K562 (cell line): ENCODE measurements at regions not wholly inside any gene's neighbourhood (a gene's known extent, or its start where the extent isn't known, plus 50 kb on each side); places are given as distances from the start of the nearest gene placed in this dataset.

Experiments used
- ATAC-seq: fragments of 200-7000 bp; cut with Tn5 transposase; 3 replicates; pipeline ENCODE4 v1.9.1; 2020; ENCODE audit warnings: moderate library complexity
- BruUV-seq: library from RNA; stranded (reverse); fragments of 400-500 nt; replicated peaks from 2 replicates; lab custom pipeline; 2021; lab: Mats Ljungman, UMichigan
- CTCF ChIA-PET: fragments of 300-600 bp; formaldehyde crosslinking; extraction: SDS; loops from one replicate; lab custom pipeline; 2021; ENCODE audit warnings: low intra/inter-chr PET ratio; lab: Yijun Ruan, JAX
- POLR2A ChIA-PET: fragments of 300-600, 350-650 bp; sonication (Branson Sonifier 250); formaldehyde crosslinking; extraction: SDS; loops from one replicate; lab custom pipeline; 2021; ENCODE audit warnings: antibody characterized with exemption, inconsistent platforms; lab: Yijun Ruan, JAX
- DNase-seq, 4 experiments: peaks; one replicate each; pipeline versions ENCODE4 v3.0.0 to v3.0.0-alpha.2; 2011 to 2018; ENCODE audit warnings: low spot score in 3 of 4, mixed read lengths in 3 of 4; ENCODE audit errors: extremely low read depth in 1 of 4
- FAIRE-seq: peaks from 2 replicates; lab custom pipeline; 2011; peaks lifted over from hg19 to GRCh38; lab: Jason Lieb, UNC
- H2AFZ ChIP-seq: 2 replicates; pipeline ENCODE4 v1.6.0; 2011; ENCODE audit warnings: low read depth, low read length, control low read depth, inconsistent platforms
- H3K27ac ChIP-seq: fragments of 200-600 bp; 3 replicates; pipeline ENCODE4 v1.8.0; 2011; ENCODE audit warnings: low read depth, mild to moderate bottlenecking, control low read depth, inconsistent platforms, low read length, moderate library complexity, mixed read lengths; ENCODE audit errors: extremely low read depth
- H3K27me3 ChIP-seq, 2 experiments: fragments of 300-600 bp in 1 of 2; 2 replicates in 1 of 2; 3 replicates in 1 of 2; pipeline versions ENCODE4 v1.6.0 to v1.8.0; 2011; ENCODE audit warnings: inconsistent platforms in 2 of 2, low read length in 2 of 2, mild to moderate bottlenecking in 1 of 2, mixed read lengths in 1 of 2, moderate library complexity in 1 of 2; ENCODE audit not compliant: control insufficient read depth in 2 of 2, insufficient read depth in 2 of 2
- H3K36me3 ChIP-seq: fragments of 300-600 bp; 3 replicates; pipeline ENCODE4 v1.8.0; 2011; ENCODE audit warnings: mild to moderate bottlenecking, low read length, inconsistent platforms; ENCODE audit not compliant: control insufficient read depth, insufficient read depth
- H3K4me1 ChIP-seq, 2 experiments: fragments of 200-600 bp in 1 of 2; replicated peaks in 1 of 2; 2 replicates in 1 of 2; 3 replicates in 1 of 2; pipeline versions ENCODE4 v1.5.1 to v1.8.0; 2011; ENCODE audit warnings: inconsistent platforms in 2 of 2, low read length in 2 of 2, mild to moderate bottlenecking in 1 of 2, mixed read lengths in 1 of 2, moderate library complexity in 1 of 2; ENCODE audit not compliant: control insufficient read depth in 2 of 2, insufficient read depth in 2 of 2
- H3K4me2 ChIP-seq: 2 replicates; pipeline ENCODE4 v1.6.1; 2011; ENCODE audit warnings: low read length, control low read depth, inconsistent platforms, mixed read lengths; ENCODE audit not compliant: insufficient read depth
- H3K4me3 ChIP-seq: fragments of 200-600 bp; sonication (generic), shearing (Covaris generic); 2 replicates; pipeline ENCODE4 v1.5.1; 2016; ENCODE audit warnings: control low read depth, inconsistent platforms
- H3K79me2 ChIP-seq: fragments of 200-600 bp; 3 replicates; pipeline ENCODE4 v1.8.0; 2011; ENCODE audit warnings: low read length, inconsistent platforms; ENCODE audit not compliant: control insufficient read depth, insufficient read depth
- H3K9ac ChIP-seq, 2 experiments: 2 replicates each; pipeline versions ENCODE4 v1.6.0 to v1.6.1; 2011; ENCODE audit warnings: low read depth in 2 of 2, low read length in 2 of 2, control low read depth in 1 of 2, inconsistent platforms in 1 of 2, mild to moderate bottlenecking in 1 of 2, mixed read lengths in 1 of 2; ENCODE audit not compliant: insufficient read depth in 1 of 2
- H3K9me1 ChIP-seq: one replicate; pipeline ENCODE4 v1.6.0; 2011; ENCODE audit warnings: inconsistent platforms, mild to moderate bottlenecking, low read length, moderate library complexity; ENCODE audit not compliant: control insufficient read depth, insufficient read depth
- H3K9me3 ChIP-seq: replicated peaks from 2 replicates; pipeline ENCODE4 v1.5.1; 2011; ENCODE audit warnings: low read depth, low read length, inconsistent platforms; ENCODE audit not compliant: control insufficient read depth, insufficient read depth
- H4K20me1 ChIP-seq: replicated peaks from 2 replicates; pipeline ENCODE4 v1.6.1; 2011; ENCODE audit warnings: low read length, inconsistent platforms, mixed read lengths; ENCODE audit not compliant: control insufficient read depth, insufficient read depth
- FOXK1 ChIP-seq: sonication (generic); formaldehyde crosslinking; IDR thresholded peaks from 2 replicates; pipeline ENCODE4 v1.8.0; 2022; ENCODE audit warnings: missing genetic modification reagents, mild to moderate bottlenecking, borderline replicate concordance
- NRF1 ChIP-seq, 2 experiments: fragments of 450-650 bp; IDR thresholded peaks in 1 of 2; conservative IDR thresholded peaks in 1 of 2; 2 replicates each; pipeline ENCODE4 v1.6.1; 2014; ENCODE audit warnings: mild to moderate bottlenecking in 2 of 2
- POLR2AphosphoS2 ChIP-seq: IDR thresholded peaks from 2 replicates; pipeline ENCODE4 v1.6.1; 2012; ENCODE audit warnings: low read length, improper control_type of control experiment
- WGBS: fragments of 100-300 bp; shearing (Covaris generic); methylation state at CpG from one replicate; pipeline ENCODE4 v1.1.6; 2016; ENCODE audit warnings: low coverage, mixed read lengths; ENCODE audit not compliant: insufficient coverage; ENCODE audit errors: missing lambda C conversion rate; 5-methylcytosine and 5-hydroxymethylcytosine counted together
- in situ Hi-C: fragments of 300-500 bp; cut with MboI; formaldehyde crosslinking; loops from 4 replicates; pipeline ENCODE4 v1.15.0; 2018; ENCODE audit warnings: inconsistent platforms, mixed read lengths
- intact Hi-C: fragments of 100-400 bp; cut with micrococcal nuclease; formaldehyde crosslinking; loops from 2 replicates; pipeline ENCODE4 v1.14.2; 2022

- Histone ChIP-seq H3K4me2 (no peak overlapping the region), H3K27ac (no peak overlapping the region), H3K9me3 (no peaks in the 10 kb centered on the region), H3K9me1 (no peaks in the 10 kb centered on the region), H3K9ac (no peak overlapping the region), H4K20me1 (no peaks in the 10 kb centered on the region), H3K36me3 (no peaks in the 10 kb centered on the region), H3K79me2 (no peaks in the 10 kb centered on the region), H3K4me1 (no peaks in the 10 kb centered on the region), H2AFZ (no peak overlapping the region), H3K4me3 (no peak overlapping the region), H3K27me3 (no peaks in the 10 kb centered on the region)
- intact Hi-C loops: no loop called here
- no peak for TF ChIP-seq POLR2AphosphoS2
- in situ Hi-C loops: no loop called here
- DNase-seq (no peak), FAIRE-seq (no peak), ATAC-seq (no peak)
- POLR2A ChIA-PET: no interaction called here
- CTCF ChIA-PET: no interaction called here
- WGBS: 0% methylated on average over 6 of the region's 6 CpGs
- no TSS peak for BruUV-seq
Measured at GRCh38 chr11:26096451-26096850, 235.5 kb upstream of the ANO3 start.

DNA sequence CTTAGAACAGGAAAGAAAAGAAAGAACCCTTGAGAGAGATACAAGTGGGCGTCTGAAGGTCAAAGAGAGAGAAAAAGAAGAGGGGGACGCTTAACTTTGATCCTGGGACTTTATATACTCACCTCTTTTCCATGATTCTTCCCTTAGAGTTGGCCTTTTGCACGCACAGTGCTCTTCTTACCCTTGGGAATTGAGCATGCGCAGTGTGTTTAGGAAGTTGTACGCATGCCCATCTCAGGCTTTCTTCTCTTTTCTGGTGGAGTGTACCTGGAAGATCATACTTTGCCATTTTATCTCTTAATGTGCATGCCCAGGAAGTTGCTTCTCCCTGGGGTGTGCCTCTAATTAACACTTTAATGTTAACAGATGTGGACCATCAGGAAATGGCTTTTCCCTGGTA lies 229.6 kb upstream of the ANO3 start:
- intact Hi-C loops: no loop called here
- no peaks in the 10 kb centered on the region for H4K20me1 ChIP-seq
- CTCF ChIA-PET: no interaction called here
- no peak for FAIRE-seq
- H3K9me1 ChIP-seq: no peaks in the 10 kb centered on the region
- H3K4me2 ChIP-seq: no peak overlapping the region
- no peaks in the 10 kb centered on the region for H3K4me1 ChIP-seq
- no TSS peak for BruUV-seq
- no peaks in the 10 kb centered on the region for H3K27me3 ChIP-seq
- H3K79me2 ChIP-seq: no peaks in the 10 kb centered on the region
- no peak overlapping the region for H3K4me3 ChIP-seq
- no peak overlapping the region for H3K27ac ChIP-seq
- H3K9ac ChIP-seq: no peak overlapping the region
- TF ChIP-seq NRF1 (conservative IDR thresholded peaks at IDR 0.05 in 1 of 2, IDR thresholded peaks at IDR 0.05 in 1 of 2): peak; percentile 20 to 42; a peak in 1 of 4 replicates
- TF ChIP-seq FOXK1 (CRISPR knock-in tag): no peak
- TF ChIP-seq, all 486 proteins: peak for 1
- POLR2A ChIA-PET: no interaction called here
- WGBS: 5% methylated on average over 5 of the region's 5 CpGs
- Histone ChIP-seq H3K9me3 (no peaks in the 10 kb centered on the region), H3K36me3 (no peaks in the 10 kb centered on the region), H2AFZ (no peak overlapping the region)
- DNase-seq (no peak), ATAC-seq (no peak)
- in situ Hi-C loops: no loop called here
